Endothelial cell of umbilical vein (primary cell): ENCODE measurements at regions not wholly inside any gene's neighbourhood (a gene's known extent, or its start where the extent isn't known, plus 50 kb on each side); places are given as distances from the start of the nearest gene placed in this dataset.

Experiments used
- CTCF ChIP-seq, 2 donors: IDR thresholded peaks; 1 replicate in 1 of 2; 2 replicates in 1 of 2; pipeline ENCODE4 v1.5.1; 2011; ENCODE audit warnings: low read length in 2 of 2, mild to moderate bottlenecking in 2 of 2, moderate library complexity in 2 of 2, control low read depth in 1 of 2, inconsistent platforms in 1 of 2, low read depth in 1 of 2; ENCODE audit not compliant: insufficient read depth in 1 of 2; ENCODE audit errors: extremely low read depth in 1 of 2
- EZH2 ChIP-seq: IDR thresholded peaks from 2 replicates; pipeline ENCODE4 v1.6.1; 2012; ENCODE audit warnings: borderline replicate concordance, low read depth, mild to moderate bottlenecking, moderate library complexity, low read length, inconsistent platforms; ENCODE audit not compliant: severe bottlenecking
- FOS ChIP-seq: IDR thresholded peaks from 2 replicates; pipeline ENCODE4 v1.6.1; 2011; ENCODE audit warnings: mild to moderate bottlenecking, low read length, moderate library complexity, borderline replicate concordance; ENCODE audit not compliant: insufficient read depth
- JUN ChIP-seq: IDR thresholded peaks from 2 replicates; pipeline ENCODE4 v1.6.1; 2011; ENCODE audit warnings: borderline replicate concordance, low read depth; ENCODE audit not compliant: insufficient read length, insufficient read depth
- MAX ChIP-seq: IDR thresholded peaks from 2 replicates; pipeline ENCODE4 v1.6.1; 2011; ENCODE audit not compliant: insufficient read depth, insufficient read length
- MYC ChIP-seq: IDR thresholded peaks from one replicate; pipeline ENCODE4 v1.6.1; 2011; ENCODE audit warnings: mild to moderate bottlenecking, low read depth, low read length
- POLR2A ChIP-seq: IDR thresholded peaks from 2 replicates; pipeline ENCODE4 v1.6.1; 2012; ENCODE audit warnings: low read depth, mild to moderate bottlenecking, control low read depth, low read length
- POLR2AphosphoS5 ChIP-seq: IDR thresholded peaks from 2 replicates; pipeline ENCODE4 v1.6.1; 2012; ENCODE audit warnings: low read depth, mild to moderate bottlenecking, control low read depth, low read length, moderate library complexity; ENCODE audit not compliant: insufficient read depth

- TF ChIP-seq MAX = no peak
- TF ChIP-seq CTCF (IDR thresholded peaks at IDR 0.05; ENCODE audit: extremely low read depth in 1 of 2, insufficient read depth in 1 of 2, low read depth in 1 of 2, low read length in 2 of 2) = no peak
- no peak for TF ChIP-seq POLR2AphosphoS5
- no peak for TF ChIP-seq FOS
- no peak for TF ChIP-seq EZH2
- no peak for TF ChIP-seq JUN
- no peak for TF ChIP-seq POLR2A
- TF ChIP-seq MYC = no peak
Measured at GRCh38 chr6:2517401-2517800, 233.3 kb downstream of the MYLK4 start.
